SHP77 treated with DMSO at 0.1 percent for 48 hours (cell line): ENCODE measurements at regions not wholly inside any gene's neighbourhood (a gene's known extent, or its start where the extent isn't known, plus 50 kb on each side); places are given as distances from the start of the nearest gene placed in this dataset.
"Not testable (repeated sequence)": the region's sequence is repeated elsewhere in the genome, so short reads cannot be mapped to it uniquely, and the experiment has no call there.

Experiments used
- DNase-seq: peaks from one replicate; lab custom pipeline; 2025; lab: John Stamatoyannopoulos, UW

DNA sequence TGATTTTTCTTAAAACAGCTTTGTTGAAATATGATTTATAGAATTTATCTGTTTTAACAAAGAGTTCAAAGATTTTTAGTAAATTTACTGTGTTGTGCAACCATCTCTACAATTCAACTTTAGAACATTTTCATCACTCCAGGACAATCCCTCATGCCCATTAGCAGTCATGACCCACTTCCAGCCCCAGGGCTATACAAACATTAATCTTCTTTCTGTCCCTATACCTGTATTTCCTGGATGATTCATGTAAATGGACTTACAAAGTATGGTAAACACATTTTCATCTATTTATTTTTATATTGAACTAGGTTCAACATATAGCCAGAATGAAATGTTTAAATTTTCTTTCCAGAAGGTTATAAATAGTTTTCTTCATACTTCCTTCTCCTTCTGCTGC is 127.8 kb upstream of the CCDC180 start:
- DNase-seq: no peak

DNA sequence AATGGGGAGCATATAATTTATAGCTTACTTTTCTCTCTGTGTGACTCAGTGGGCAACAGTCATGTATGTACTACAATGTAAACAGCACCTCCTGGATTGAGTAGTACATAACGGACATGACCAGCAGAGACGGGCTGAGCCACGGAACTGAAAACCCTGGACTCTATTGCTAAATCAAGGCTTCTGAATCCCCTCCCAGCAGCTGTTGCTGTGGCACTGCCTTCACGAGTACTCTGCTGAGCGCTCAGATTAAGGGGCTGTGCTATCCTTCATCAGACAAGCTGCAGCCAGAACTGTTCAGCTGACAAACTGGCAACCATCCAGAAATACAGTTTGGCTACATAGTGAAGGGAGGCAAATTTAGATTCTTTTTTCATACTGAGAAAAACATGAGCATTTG is 131.3 kb upstream of the CCDC180 start:
- peak; percentile 38 for DNase-seq

DNA sequence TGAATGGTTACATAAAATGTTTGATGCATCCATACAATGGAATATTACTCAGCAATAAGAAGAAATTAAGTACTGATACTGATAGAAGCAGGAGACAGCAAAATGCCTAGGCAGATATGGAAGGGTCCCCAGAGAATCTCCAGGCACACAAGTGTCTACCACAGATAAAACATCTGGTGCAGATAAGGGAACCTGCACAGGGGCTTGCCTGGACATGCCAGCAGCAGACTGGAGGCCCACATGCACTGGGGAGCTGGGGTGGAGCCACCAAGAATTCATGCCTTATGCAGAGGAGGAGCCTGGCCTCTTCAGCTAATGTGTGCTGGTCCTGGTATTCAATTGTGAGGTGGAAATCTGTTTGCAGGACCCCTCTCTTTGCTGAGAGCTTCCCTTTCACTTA is 129.2 kb upstream of the CTSV start:
- DNase-seq: not testable (repeated sequence)

DNA sequence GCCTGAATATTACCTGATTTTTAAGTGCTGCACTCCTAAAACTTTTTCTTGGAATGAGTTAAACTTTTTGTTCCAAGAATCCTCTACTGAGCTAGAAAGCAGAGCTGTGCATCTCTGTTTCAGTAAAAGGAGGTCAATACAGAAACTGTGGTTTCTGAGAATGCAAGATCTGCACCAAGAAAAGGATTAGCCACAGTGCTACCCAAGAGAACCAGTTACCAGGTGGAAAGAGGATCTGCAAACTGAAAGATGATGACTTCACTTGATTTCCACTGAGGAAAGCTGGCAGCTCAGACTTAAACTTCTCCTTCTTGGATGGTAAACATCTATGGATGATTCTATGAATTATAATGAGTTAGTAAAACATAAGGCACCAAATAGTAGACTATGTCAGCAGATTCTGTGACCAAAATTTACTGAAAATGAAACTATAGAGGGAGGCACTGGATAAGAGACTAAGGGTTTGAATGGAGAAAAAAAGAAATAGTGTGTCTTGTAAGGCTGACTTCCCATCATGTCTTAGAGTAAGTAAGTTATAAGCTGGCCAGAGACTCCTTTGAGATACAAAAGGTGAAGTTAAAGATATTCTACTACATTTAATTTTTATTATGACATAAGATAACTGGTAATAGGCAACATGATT is 127.7 kb upstream of the CTSV start:
- DNase-seq: not testable (repeated sequence)

DNA sequence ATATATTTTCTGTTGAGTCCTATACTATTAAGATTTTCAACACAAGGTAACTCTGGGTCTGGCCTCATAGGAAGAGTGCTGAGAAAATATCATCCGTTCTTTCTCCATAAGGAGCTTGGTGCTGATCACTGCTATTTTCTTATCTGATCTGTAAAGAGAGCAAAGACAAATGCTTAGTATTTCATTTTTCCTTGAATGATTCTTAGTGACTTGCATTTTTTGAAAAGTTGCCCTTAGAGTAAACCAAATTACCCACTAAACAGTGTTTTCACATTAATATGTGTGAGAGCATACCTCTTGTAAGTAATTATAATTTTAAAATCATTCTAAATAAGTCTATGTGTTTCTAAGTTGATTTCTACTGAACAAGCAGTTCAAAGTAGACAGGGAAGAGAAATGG is 121.3 kb upstream of the CTSV start:
- DNase-seq: no peak

DNA sequence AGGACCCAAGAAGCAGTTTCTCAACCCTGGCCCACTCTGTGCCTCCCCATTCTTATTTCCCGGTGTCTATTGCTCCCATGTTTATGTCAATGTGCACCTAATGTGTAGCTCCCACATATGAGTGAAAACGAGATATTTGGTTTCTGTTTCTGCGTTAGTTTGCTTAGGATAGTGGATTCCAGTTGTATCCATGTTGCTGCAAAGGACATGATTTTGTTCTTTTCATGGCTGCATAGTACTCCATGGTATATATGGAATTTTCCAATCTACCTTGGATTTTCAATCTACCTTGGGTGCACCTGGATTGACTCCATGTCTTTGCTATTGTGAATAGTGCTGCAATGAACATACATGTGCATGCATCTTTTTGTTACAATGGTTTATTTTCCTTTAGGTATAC is 119.8 kb upstream of the CTSV start:
- not testable (repeated sequence) for DNase-seq

DNA sequence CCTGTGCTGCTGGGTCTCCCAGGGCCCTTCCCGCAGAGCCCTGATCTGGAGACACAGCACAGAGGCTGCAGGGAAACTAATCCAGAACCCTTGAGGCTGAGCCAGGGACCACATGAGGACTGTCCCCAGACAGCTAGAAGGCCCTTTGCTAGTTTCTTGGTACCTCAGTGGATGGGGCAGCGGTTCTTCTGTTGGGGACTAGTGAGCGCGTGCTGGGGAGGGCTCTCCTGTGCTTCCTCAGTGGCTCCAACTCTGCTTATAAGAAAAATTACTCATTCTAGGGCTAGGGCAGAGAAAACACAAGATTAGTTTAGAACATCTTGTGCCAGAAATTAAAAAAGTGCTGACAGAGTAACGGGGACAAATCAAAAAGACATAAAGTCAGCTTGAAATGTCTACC is 116.5 kb upstream of the CTSV start:
- not testable (repeated sequence) for DNase-seq

DNA sequence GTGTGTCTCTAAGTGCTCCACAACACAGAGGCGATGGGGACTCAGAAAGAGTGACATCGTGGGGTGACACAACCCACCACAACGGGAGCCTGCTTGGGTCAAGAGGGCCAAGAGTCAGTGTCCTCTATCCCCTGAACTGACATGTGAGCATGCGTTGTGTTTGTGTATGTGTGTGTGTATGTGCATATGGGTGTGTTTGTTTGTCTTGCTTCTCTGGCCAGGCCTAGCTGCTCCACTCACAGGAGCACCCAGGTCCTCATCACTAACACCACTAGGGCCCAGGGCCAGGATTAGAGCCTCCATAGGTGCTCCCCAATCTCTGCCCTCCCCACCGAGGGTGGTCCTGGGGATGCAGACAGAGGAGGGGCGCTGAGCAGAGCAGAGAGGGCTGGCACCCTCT is 115.0 kb upstream of the CTSV start:
- no peak for DNase-seq

DNA sequence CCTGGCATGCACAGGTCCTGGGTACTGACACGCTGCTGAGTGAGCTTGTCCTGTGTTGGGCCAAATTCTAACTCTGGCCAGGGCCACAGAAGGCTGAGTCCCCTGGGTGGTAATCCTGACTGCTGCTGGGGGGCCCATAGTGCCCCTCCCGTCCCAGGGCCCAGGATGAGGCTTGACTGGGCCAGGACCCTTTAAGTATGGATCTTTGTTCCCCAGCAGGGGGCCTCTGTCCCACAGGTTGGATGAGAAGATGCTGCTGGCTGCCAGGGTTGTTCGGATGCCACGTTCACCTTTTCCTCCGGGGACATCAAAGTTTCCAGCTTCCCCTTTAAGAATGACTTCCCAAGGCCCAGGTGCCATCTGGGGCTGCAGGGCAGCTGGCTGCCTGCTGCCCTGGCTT is 114.2 kb upstream of the CTSV start:
- DNase-seq: not testable (repeated sequence)

DNA sequence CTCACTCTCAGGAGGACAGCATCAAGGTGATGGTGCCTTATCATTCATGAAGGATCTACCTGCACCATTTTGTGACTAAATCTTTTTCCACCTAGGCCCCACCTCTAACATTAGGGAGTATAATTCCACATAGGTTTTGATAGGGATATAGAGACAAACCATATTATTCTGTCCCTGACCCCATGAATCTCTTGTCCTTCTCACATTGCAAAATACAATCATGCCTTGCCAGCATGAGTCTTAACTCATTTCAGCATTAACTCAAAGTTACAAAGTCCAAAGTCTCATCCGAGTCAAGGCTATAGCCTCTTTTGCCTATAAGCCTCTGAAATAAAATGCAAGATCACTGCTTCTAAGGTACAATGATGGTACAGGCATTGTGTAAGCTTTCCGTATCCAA is 111.5 kb upstream of the CTSV start:
- not testable (repeated sequence) for DNase-seq

DNA sequence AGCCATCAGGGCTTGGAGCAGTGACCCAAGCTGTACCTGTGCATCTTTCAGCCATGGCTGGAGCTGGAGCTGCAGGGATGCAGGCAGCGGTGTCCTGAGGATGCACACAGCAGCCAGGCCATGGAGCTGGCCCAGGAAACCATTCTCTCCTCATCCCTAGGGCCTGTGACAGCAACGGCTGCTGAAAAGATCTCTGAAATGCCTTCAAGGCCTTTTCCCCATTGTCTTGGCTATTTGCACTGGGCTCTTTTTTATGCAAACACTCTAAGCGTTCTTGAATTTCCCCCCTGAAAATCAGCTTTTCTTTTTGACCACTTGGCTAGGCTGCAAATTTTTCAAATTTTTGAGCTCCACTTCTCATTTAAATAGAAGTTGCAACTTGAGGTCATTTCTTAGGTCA is 109.5 kb upstream of the CTSV start:
- not testable (repeated sequence) for DNase-seq

DNA sequence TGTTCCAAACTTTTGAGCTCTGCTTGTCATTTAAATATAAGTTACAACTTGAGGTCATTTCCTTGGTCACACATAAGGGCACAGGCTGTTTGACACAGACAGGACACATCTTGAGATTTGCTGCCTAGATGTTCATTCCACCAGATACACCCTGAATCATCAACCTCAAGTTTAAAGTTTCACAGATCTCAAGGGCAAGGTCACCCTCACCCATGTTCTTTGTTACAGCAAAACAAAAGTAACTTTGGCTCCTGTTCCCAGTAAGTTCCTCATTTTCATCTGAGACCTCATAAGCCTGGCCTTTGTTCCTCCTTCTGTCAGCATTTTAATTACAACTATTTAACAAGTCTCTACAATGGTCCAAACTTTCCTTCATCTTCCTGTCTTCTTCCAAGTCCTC is 106.7 kb upstream of the CTSV start:
- not testable (repeated sequence) for DNase-seq

DNA sequence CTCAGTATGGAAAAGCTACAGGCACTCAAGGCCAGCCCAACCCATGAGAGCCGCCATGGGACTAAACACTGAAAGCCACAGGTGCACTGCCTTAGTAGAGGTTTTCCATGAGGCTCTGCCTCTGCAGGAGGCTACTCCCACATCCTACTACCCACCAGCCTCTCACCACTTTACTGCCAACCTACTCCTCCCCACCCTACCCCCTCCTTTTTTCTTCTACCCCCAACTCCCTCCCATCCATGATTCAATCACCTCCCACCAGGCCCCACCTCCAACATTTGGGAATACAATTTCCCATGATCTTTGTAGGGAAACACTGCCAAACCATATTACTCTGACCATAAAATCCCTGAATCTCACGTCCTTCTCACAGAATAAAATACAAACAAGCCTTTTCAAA is 101.6 kb upstream of the CTSV start:
- no peak for DNase-seq

DNA sequence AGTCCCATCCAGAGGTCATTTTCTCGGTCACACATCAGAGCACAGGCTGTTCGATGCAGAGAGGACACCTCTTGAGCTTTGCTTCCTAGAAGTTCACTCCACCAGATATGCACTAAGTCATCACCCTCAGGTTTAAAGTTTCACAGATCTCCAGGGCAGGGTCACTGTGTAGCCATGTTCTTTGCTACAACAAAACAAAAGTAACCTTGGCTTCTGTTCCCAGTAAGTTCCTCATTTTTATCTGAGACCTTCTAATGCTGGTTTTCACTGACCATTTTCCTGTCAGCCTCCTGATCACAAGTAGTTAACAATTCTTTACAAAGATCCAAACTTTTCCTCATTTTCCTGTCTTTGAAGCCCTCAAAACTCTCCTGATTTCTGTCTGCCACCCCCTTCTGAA is 97.5 kb upstream of the CTSV start:
- no peak for DNase-seq

DNA sequence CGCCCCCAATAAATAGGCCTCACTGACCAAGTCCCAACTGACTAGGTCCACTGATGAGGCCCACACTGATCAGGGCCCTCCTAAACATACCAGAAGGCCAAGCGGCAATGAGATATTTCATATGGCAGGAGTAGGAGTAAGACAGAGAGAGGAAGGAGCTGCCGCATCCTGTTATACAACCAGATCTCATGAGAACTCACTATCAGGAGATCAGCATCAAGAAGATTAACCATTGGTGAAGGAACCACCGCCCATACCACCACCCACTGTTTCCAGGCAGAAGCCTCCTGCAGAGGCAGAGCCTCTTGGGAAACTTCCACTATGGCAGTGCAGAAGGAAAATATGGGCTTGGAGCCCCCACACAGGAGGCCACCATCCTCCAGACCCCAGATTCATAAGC is 95.0 kb upstream of the CTSV start:
- not testable (repeated sequence) for DNase-seq

DNA sequence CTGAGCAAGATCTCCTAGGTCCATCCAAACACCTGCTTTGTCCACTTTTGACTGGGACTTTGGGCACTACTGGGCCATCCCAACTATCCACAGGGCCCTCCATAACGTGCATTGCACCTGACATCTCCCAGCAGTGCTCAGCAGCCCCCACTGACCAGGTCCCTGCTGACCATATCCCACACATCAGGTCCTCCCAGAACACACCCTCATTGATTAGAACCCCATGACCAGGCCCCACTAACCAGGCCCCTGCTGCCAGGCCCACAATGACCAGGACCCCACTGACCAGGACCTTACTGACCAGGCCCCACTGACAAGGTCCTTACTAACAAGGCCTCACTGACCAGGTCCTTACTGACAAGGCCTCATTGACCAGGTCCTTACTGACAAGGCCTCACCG is 93.9 kb upstream of the CTSV start:
- DNase-seq: no peak

DNA sequence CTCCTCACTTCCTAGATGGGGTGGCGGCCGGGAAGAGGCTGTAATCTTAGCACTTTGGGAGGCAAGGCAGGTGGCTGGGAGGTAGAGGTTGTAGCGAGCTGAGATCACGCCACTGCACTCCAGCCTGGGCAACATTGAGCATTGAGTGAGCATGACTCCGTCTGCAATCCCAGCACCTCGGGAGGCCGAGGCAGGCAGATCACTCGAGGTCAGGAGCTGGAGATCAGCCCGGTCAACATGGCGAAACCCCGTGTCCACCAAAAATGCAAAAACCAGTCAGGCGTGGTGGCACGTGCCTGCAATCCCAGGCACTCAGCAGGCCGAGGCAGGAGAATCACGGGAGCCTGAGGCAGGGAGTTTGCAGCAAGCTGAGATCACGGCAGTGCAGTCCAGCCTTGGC is 91.9 kb upstream of the CTSV start:
- not testable (repeated sequence) for DNase-seq

DNA sequence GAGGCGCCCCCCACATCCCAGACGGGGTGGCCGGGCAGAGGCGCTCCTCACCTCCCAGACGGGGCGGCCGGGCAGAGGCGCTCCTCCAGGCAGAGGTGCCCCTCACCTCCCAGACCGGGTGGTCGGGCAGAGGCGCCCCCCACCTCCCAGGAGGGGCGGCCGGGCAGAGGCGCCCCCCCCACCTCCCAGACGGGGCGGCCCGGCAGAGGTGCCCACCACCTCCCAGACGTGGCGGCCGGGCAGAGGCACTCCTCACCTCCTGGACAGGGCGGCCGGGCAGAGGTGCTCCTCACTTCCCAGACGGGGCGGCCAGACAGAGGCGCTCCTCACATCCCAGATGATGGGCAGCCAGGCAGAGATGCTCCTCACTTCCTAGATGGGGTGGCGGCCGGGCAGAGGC is 91.4 kb upstream of the CTSV start:
- not testable (repeated sequence) for DNase-seq

DNA sequence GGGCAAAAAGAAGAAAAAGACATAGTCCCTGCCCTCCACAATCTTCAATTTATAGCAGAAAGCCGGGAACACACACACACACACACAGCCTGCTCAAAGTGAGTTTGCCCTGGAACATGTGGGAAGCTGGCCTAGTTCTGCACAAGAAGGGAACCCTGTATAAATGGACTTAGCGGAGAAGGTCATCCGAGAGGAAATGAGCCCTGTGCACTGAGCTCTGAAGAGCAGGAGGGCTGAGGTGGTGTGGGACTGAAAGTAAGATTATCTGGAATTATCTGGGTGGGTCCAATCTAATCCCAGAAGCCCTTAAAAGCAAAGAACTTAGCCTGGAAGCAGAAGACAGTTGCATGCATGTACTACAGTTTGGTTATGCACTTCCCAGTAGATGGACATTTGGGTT is 90.0 kb upstream of the CTSV start:
- no peak for DNase-seq

DNA sequence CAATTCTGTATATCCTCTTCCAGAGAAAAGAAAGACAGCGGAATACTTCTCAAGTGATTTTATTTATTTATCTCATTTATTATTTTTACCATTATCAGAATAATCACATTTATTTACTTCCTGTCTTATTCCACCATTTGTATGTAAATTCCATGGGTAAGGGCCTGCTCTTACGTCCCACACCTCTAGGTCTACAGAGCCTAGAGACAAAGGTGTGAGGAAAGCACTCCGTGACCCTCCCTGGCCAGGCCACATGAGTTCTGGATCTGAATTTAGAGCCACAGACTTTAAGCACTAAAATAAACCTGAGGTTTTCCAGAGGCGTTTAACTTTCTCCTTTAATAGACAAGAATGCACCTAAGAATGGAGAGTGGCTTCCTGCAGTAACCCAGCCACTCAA is 85.3 kb upstream of the CTSV start:
- no peak for DNase-seq

DNA sequence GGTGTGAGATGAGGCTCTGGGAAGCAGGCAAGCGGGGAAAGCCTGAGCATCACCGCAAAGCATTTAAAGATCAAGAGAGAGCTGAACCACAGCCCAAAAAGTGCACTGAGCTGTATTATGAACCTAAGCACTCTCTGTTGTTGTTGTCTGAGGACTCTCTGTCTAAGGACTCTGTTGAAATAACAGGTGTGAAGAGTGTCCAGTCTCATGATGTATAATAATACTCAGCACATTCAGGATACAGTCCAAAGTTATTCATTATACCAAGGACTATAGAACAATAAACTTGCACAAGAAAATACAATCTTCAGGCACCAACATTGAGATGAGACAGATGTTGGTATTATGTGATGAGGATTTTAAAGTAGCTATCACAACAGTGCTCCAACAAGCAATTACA is 71.8 kb upstream of the CTSV start:
- DNase-seq: no peak

DNA sequence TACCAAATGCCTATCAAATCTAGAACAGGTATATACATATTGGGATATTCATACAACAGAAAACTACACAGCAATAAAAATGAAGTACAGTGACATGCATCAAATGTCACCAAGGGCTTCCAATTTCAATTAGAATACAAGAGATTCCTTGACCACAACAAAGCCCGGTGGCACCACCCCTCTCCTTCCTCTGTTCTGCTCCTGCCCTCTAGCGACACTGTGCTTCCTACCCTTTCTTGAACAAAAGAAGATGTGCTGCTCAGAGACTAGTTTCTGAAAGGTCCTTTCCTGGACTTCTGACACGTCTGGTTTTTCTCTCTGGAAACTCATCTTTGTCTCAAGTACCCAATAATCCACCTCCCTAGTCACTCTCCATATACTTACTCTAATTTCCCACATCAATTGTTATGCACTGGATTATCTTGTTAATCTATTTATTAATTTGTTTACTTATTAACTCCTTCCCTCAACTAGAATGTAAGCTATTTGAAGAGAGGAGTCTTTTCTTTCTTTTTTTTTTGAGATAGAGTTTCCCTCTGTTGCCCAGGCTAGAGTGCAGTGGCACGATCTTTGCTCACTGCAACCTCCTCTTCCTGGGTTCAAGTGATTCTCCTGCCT is 70.4 kb upstream of the CTSV start:
- DNase-seq: peak; percentile 19

DNA sequence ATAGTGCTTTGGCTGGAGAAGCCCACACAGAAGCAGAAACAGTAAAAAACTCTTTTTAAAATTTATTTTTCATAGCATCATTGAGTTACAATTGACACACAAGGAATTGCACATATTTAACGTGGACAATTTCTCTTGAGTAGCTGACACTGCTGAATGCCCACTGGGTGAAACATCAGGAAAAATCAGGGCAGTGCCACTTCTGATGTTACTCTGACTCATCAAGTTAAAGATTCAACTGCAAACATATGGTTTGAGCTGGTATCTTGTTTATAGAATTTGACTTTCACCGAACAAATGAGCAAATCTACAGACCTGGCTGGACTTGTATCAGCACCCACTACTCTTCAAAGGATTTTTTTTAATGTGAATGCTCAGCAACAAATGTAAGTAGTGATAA is 66.3 kb upstream of the CTSV start:
- DNase-seq: not testable (repeated sequence)
